Panc1 (cell line): ENCODE measurements at regions not wholly inside any gene's neighbourhood (a gene's known extent, or its start where the extent isn't known, plus 50 kb on each side); places are given as distances from the start of the nearest gene placed in this dataset.

Experiments used
- ATAC-seq: fragments of 200-7000 bp; cut with Tn5 transposase; 2 replicates; pipeline ENCODE4 v1.9.1; 2020; ENCODE audit warnings: mild to moderate bottlenecking, moderate library complexity
- BruUV-seq: library from RNA; stranded (reverse); fragments of 400-500 nt; replicated peaks from 2 replicates; lab custom pipeline; 2021; lab: Mats Ljungman, UMichigan
- CTCF ChIA-PET: fragments of 300-600 bp; sonication (Branson Sonifier 250); formaldehyde crosslinking; loops from one replicate; lab custom pipeline; 2022; ENCODE audit warnings: antibody characterized with exemption; lab: Charles Lee
- POLR2A ChIA-PET: fragments of 300-600 bp; sonication (Branson Sonifier 250); formaldehyde crosslinking; loops from one replicate; lab custom pipeline; 2022; ENCODE audit warnings: antibody characterized with exemption; lab: Charles Lee
- DNase-seq: peaks from one replicate; pipeline ENCODE4 v3.0.0-alpha.2; 2010; ENCODE audit warnings: low read depth, low spot score
- H3K27ac ChIP-seq: 2 replicates; pipeline ENCODE4 v1.5.1; 2011; ENCODE audit warnings: mild to moderate bottlenecking, low read length, inconsistent platforms
- H3K27me3 ChIP-seq: fragments of 200-500 bp; sonication (Bioruptor generic); 2 replicates; pipeline ENCODE4 v1.6.0; 2014; ENCODE audit warnings: low read length, inconsistent platforms; ENCODE audit not compliant: control insufficient read depth, insufficient read depth
- H3K36me3 ChIP-seq: fragments of 200-500 bp; sonication (Bioruptor generic); 2 replicates; pipeline ENCODE4 v1.5.1; 2014; ENCODE audit warnings: inconsistent platforms, mild to moderate bottlenecking, low read length, moderate library complexity; ENCODE audit not compliant: control insufficient read depth, insufficient read depth
- H3K4me1 ChIP-seq: 2 replicates; pipeline ENCODE4 v1.5.1; 2011; ENCODE audit warnings: inconsistent platforms, mild to moderate bottlenecking, low read length, moderate library complexity; ENCODE audit not compliant: control insufficient read depth, insufficient read depth
- H3K4me3 ChIP-seq, 2 experiments: 2 replicates each; pipeline ENCODE4 v1.5.1; 2011 to 2012; ENCODE audit warnings: low read depth in 2 of 2, low read length in 2 of 2, mild to moderate bottlenecking in 2 of 2, inconsistent platforms in 1 of 2, moderate library complexity in 1 of 2
- H3K9me3 ChIP-seq: fragments of 200-500 bp; sonication (Bioruptor generic); 2 replicates; pipeline ENCODE4 v1.5.1; 2014; ENCODE audit warnings: low read depth, mild to moderate bottlenecking, inconsistent platforms, low read length, moderate library complexity; ENCODE audit not compliant: control insufficient read depth, insufficient read depth
- CTCF ChIP-seq: fragments of 450-650 bp; IDR thresholded peaks from 2 replicates; pipeline ENCODE4 v1.5.1; 2017; ENCODE audit warnings: mild to moderate bottlenecking
- POLR2AphosphoS5 ChIP-seq: IDR thresholded peaks from 2 replicates; pipeline ENCODE4 v1.6.1; 2012; ENCODE audit warnings: mild to moderate bottlenecking, low read depth, low read length, moderate library complexity
- REST ChIP-seq, 2 experiments: IDR thresholded peaks; 2 replicates each; pipeline ENCODE4 v1.6.1; 2011 to 2012; ENCODE audit warnings: low read depth in 2 of 2, control low read depth in 1 of 2, low read length in 1 of 2, mild to moderate bottlenecking in 1 of 2, moderate library complexity in 1 of 2; ENCODE audit not compliant: insufficient read depth in 1 of 2
- SIN3A ChIP-seq: IDR thresholded peaks from 2 replicates; pipeline ENCODE4 v1.6.1; 2012; ENCODE audit warnings: low read depth, mild to moderate bottlenecking, low read length, moderate library complexity, borderline replicate concordance; ENCODE audit not compliant: insufficient read depth
- TCF7L2 ChIP-seq: IDR thresholded peaks from 2 replicates; pipeline ENCODE4 v1.6.1; 2011; ENCODE audit warnings: mild to moderate bottlenecking, low read depth, low read length, inconsistent platforms
- in situ Hi-C: cut with HindIII; loops from 2 replicates; pipeline ENCODE4 v1.10.0; 2016; ENCODE audit warnings: low sequenced_read_pairs, low pct_unique_long_range_greater_than_20kb
- intact Hi-C: fragments of 100-400 bp; cut with micrococcal nuclease; formaldehyde crosslinking; loops from one replicate; pipeline ENCODE4 v1.10.0; 2022; ENCODE audit not compliant: unreplicated experiment

- Histone ChIP-seq H3K4me3 (no peak overlapping the region), H3K36me3 (no peaks in the 10 kb centered on the region), H3K27me3 (peaks cover 6% of the 10 kb centered on the region), H3K9me3 (no peaks in the 10 kb centered on the region), H3K4me1 (no peaks in the 10 kb centered on the region), H3K27ac (no peak overlapping the region)
- no peak for ATAC-seq
- BruUV-seq: no TSS peak
- no peak for TF ChIP-seq TCF7L2
- TF ChIP-seq SIN3A: no peak
- no peak for TF ChIP-seq CTCF
- no peak for TF ChIP-seq POLR2AphosphoS5
- no peak for TF ChIP-seq REST (IDR thresholded peaks at IDR 0.05; ENCODE audit: insufficient read depth in 1 of 2, low read depth in 2 of 2, low read length in 1 of 2)
- intact Hi-C loops: no loop called here
- no peak for DNase-seq
- in situ Hi-C loops: no loop called here
- ChIA-PET POLR2A (no interaction called here), CTCF (no interaction called here)
Observed at GRCh38 chr2:236775511-236775910, 205.9 kb downstream of the ACKR3 start.

- BruUV-seq: no TSS peak
- Histone ChIP-seq H3K9me3 (no peaks in the 10 kb centered on the region), H3K27ac (no peak overlapping the region), H3K36me3 (no peaks in the 10 kb centered on the region), H3K4me1 (no peaks in the 10 kb centered on the region), H3K27me3 (peaks cover 6% of the 10 kb centered on the region), H3K4me3 (no peak overlapping the region)
- intact Hi-C loops (no loop called here), in situ Hi-C loops (no loop called here)
- ChIA-PET CTCF (no interaction called here), POLR2A (interaction anchor here (0.6 kb wide), 1 partner anchor 25 kb away, joined by 3 read pairs; no protein-coding TSS in a partner anchor)
- TF ChIP-seq POLR2AphosphoS5: no peak
- no peak for TF ChIP-seq REST (IDR thresholded peaks at IDR 0.05; ENCODE audit: insufficient read depth in 1 of 2, low read depth in 2 of 2, low read length in 1 of 2)
- TF ChIP-seq SIN3A: no peak
- TF ChIP-seq TCF7L2: no peak
- TF ChIP-seq CTCF: no peak
- no peak for DNase-seq
- ATAC-seq: no peak
Observed at GRCh38 chr2:236776206-236776605, 206.6 kb downstream of the ACKR3 start.
